GM18870 (cell line): ENCODE measurements at regions not wholly inside any gene's neighbourhood (a gene's known extent, or its start where the extent isn't known, plus 50 kb on each side); places are given as distances from the start of the nearest gene placed in this dataset.

Source experiments
- ATAC-seq: cut with Tn5 transposase; IDR thresholded peaks from one replicate; pipeline ENCODE4 v1.9.1; 2021; ENCODE audit warnings: moderate library complexity; ENCODE audit not compliant: unreplicated experiment

GRCh38 chr20:40249805-40250204, 439.2 kb downstream of the MAFB start:
- no peak for ATAC-seq

GRCh38 chr20:40245829-40246228, 443.2 kb downstream of the MAFB start:
- no peak for ATAC-seq

GRCh38 chr20:40244286-40244685, 444.8 kb downstream of the MAFB start:
- no peak for ATAC-seq

DNA sequence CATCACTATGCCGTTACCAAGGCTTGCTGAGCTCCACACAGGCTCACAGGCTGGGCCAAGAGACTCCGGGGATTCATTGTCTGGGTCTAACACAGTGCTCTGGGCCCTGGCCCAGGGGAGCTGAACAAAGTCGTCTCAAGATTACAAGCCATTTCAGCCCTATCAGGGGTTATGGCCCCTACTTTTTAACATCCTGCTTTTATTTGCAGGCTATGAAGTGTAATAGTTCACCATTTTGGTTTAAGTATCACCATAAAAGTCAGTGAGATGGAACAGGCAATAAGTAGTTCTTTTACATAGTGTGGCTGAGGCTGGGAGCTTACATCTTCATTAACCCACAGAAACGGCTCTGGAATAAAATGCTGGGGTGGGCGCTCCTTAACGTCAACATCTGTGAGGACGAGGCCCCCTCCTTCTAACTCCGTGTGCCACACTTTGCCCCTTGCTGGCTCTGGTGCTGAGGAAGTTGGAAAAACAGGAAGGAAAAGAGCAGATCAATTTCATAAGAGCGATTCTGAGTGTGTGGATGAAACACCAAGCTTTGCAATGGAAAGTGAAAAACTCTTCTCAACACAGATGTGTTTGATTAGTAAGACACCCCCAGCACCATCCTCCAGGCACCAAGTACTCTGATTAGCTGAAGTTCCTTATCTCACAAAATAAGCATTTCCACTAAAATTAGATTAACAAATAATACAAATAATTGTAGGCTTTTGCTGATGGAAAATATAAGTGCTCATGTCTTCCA, 447.3 kb downstream of the MAFB start:
- no peak for ATAC-seq

DNA sequence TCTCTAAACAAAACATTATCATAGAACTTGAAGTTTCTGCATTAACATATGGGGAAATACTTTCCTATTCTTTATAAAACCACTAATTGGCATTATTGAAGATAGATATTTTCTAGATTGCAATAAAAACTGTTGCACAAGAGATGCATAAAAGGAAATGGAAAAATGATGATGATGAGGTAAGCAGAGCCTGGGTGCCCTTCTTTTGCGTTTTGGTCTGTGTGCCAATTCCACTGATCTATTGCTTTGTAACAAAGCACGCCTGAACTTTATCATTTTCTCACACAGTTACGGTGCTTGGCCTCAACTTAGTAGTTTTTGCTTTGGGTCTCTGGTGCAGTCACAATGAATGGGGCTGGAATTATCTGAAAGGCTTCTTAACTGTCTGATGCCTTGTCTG, 450.5 kb downstream of the MAFB start:
- ATAC-seq = no peak

DNA sequence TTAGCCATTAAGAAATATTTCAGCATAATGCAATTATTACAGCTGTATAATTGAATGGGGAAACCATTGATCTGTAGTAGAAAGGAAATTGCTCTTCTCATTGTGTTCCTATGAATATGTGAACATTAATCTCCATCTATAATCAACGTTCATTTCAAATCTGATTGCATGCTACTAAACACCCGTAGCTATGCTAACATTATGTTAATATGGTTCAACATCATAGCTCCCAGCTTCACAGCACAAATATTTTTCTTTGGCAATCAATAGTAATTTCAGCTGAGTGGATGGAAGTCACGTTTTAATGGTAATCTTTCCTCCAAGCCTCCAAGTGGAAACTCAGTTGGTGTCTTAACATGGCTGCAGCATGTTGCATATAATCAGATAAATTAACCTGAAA, 454.4 kb downstream of the MAFB start:
- no peak for ATAC-seq

GRCh38 chr20:40233406-40233805, 455.6 kb downstream of the MAFB start:
- no peak for ATAC-seq

DNA sequence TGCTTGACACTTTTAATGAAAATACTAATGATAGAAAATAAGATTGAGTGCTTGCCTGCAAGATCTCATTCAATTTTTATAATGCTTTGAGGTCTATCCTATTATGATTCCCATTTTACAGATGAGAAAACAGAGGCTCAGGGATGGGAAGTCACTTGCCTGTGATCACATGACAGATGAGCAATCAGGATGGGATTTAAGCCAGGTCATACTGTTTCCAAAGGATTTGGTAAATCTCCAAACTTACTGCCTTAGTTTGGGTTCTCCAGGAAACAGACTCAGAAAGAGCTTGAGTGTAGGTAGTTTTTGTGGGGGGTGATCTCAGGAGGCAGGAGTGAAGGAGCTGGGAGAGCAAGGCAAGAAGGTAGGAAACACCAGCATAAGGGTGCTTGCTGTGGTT, 456.3 kb downstream of the MAFB start:
- no peak for ATAC-seq

- ATAC-seq = no peak
Measured at GRCh38 chr20:40232273-40232672, 456.8 kb downstream of the MAFB start.

- ATAC-seq = no peak
Measured at GRCh38 chr20:40230486-40230885, 458.6 kb downstream of the MAFB start.

DNA sequence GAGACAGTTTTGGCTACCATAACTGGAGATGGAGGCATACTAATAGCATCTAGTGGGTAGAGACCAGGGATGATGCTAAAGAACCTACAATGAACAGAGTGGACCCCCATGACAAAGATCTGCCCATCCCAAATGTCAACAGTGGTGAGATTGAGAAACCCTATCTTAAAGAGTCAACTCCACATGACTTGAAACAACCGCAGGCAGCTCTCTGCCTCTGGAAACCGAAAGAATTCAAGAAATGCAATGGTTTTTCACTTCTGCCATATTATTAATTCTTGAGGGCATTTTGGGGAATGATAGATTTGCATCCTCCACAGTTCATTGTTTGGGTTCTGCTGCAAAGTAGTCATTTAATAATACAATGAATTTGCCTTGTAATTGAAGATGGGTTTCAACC, 463.4 kb downstream of the MAFB start:
- ATAC-seq = no peak

DNA sequence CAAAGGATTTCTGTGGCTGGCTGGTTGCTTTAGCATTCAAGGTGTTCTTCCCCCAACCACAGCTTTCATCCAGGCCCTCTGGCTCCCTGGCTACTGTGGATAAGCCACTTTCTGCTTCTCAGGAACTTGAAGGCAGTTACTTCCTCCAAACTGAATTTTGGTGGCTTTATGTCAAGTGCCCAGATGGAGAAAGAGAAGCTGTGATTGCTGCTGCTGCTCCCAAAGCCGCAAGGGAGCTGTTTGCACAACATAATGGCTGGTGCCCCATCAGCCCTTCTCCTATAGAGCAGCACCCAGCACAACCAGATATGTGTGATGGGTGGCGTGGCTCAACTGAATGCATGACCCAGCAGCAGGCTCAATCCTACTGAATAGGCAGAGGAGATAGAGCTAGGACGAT, 465.2 kb downstream of the MAFB start:
- ATAC-seq = no peak

- no peak for ATAC-seq
Measured at GRCh38 chr20:40218971-40219370, 470.1 kb downstream of the MAFB start.

DNA sequence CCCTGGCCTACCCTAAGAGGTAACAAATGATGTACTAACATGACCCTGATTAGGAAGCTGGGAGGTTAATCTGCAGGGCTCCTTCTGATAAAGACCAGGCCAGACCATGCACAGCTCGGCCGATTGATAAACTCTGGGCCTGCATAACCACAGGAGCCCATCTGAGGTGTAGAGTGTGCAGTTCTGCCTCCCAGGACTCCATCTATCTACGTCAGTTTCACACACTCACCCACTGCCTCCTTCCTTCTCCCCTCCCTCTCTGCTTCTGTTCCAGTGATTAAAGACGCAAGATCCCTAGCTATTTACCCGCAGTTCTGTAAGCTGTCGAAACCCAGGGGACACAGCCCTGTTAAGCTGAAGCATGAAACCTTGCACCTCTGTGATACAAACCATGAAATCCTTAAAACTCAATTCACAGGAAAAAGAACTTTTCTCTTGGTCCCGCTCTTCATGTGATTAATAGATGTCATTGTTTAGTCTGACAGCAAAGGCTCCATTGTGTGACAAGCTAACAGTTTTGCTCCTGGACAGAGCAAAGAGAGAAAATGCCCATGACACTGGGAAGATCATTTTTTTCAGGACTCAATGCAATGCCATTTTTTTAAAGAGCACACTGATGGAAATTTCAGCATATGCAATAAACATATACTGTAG, 470.6 kb downstream of the MAFB start:
- no peak for ATAC-seq

DNA sequence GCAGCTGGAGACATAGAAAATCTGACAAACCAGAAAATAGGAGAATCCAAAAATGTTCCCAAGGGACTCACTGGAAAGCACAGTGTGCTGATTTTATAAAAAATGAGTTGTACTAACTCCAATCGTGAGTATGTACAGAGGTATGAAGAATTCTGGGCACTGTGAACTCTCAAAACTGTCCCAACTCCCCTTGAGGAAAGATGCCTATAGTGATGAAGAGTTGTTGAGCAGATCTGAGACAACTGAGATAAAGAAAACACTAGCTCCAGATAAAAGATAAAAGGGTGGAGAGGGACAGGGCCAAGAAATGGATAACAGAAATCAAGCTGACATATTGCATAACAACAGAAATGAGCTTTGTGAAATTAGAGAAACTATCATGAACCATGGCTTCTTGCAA, 481.4 kb downstream of the MAFB start:
- no peak for ATAC-seq

DNA sequence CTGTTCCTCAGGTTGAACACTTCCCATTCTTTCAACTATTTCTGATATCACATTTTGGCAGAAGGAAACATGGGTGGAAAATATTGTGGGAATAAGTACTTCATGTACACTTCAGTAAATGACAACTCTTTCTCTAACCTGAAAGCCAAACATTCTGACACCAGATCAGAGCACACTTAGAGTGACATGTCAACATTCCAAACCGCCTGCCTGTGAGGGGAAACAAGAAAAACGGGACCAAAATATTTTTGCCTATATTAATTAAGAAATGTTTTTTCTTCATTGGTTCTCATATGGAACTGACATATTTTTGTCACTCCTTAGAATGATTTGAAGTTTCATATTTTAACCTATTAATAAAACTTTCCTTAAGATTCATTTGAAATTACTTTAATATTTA, 483.1 kb downstream of the MAFB start:
- no peak for ATAC-seq

GRCh38 chr20:40203032-40203431, 486.0 kb downstream of the MAFB start:
- no peak for ATAC-seq

GRCh38 chr20:40197691-40198090, 491.3 kb downstream of the MAFB start:
- no peak for ATAC-seq

DNA sequence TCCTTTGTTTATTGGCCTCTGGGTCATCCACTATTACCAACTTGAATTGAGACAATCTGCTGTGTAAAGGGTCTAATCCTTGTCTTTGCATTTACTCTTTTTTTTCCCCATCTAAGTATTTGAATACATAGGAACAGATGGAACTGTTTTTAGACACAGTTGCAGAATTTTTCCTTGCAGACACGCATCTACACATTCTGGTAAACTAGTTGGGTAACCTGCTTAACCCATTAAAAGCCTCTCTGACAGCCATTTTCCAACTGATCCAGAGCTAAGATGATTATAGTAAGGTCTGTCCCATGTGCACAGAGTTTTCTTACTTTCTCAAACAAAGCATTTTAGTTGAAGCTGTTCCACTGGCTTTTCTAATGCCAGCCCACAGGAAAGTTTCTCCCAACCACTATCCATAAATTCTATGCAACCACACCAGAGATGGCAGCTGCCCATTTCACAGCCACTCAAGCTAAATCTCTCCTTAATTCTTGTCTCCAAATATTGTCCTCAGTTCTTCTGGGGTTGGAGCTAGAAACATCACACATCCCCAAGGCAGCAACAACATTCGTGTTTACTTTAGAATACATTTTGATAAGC, 492.1 kb downstream of the MAFB start:
- ATAC-seq = no peak

DNA sequence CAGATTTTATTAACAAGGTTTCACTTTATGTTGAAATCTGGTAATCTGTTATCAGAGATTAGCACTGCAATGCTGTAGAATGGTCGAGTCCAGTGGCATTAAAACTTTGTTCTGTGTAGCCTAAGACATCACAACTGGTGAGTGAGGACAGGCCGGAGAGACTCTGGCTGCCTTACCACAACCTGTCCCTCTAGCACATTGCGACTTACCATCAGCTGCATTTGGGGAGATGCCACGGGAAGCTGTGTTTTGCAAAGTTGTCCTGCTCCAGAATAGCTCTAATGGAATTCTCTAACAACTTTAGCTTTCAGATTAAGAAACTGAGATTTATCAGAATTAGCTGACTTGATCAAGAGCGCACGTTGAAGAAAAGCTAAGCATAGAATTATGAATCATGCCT, 493.3 kb downstream of the MAFB start:
- no peak for ATAC-seq

DNA sequence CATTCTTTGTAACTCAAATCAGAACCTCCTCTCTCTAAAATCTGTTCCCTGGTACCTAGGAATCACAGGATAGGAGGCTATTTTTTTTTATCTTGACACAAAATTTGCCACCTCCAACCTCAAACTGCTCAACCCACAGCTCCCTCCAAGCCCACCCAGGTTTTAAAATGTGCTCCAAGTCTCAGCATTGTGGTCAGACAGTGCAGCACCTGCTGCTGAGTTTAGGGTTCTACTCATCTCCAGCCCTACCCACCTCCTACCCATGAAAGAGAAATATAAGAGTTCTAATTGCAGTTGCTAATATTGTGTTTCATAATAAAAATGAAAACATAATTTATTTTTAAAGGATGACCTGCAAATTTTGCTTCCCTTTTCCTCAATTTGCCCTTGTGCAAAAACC, 496.5 kb downstream of the MAFB start:
- no peak for ATAC-seq

DNA sequence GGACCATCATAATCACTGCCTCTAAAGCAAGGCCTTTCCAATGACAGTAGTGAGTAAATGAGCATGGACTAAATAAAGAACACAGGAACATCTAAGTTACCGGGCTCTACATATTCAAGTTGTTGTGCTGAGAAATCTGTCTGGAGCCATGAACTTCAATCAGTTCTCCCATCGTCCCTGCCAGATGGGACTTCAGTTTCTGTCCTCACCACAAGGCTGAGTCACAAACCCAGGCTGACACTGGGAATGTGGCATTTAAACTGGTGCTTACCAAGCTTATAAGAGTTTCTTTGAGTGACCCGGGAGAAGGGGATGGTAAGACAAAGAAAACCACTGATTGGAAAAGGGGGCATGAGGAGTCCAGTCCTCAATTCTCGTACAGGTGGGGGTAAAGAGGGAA, 497.0 kb downstream of the MAFB start:
- ATAC-seq = no peak
